ENCODE measurements at regions not wholly inside any gene's neighbourhood (a gene's known extent, or its start where the extent isn't known, plus 50 kb on each side); places are given as distances from the start of the nearest gene placed in this dataset.
"Not testable (repeated sequence)": the region's sequence is repeated elsewhere in the genome, so short reads cannot be mapped to it uniquely, and the experiment has no call there.

- H3K4me1 ChIP-seq: no peaks in the 10 kb centered on the region
- no peaks in the 10 kb centered on the region for H3K27me3 ChIP-seq
- no peaks in the 10 kb centered on the region for H3K36me3 ChIP-seq
- TF ChIP-seq, protein P1, sequence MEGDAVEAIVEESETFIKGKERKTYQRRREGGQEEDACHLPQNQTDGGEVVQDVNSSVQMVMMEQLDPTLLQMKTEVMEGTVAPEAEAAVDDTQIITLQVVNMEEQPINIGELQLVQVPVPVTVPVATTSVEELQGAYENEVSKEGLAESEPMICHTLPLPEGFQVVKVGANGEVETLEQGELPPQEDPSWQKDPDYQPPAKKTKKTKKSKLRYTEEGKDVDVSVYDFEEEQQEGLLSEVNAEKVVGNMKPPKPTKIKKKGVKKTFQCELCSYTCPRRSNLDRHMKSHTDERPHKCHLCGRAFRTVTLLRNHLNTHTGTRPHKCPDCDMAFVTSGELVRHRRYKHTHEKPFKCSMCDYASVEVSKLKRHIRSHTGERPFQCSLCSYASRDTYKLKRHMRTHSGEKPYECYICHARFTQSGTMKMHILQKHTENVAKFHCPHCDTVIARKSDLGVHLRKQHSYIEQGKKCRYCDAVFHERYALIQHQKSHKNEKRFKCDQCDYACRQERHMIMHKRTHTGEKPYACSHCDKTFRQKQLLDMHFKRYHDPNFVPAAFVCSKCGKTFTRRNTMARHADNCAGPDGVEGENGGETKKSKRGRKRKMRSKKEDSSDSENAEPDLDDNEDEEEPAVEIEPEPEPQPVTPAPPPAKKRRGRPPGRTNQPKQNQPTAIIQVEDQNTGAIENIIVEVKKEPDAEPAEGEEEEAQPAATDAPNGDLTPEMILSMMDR (IDR thresholded peaks at IDR 0.05; ENCODE audit: low read depth, low read length): no peak
- no peaks in the 10 kb centered on the region; the same call in 1 of the 2 replicates for H3K9me3 ChIP-seq
- H3K4me3 ChIP-seq (ENCODE audit: low read depth, low read length): no peak overlapping the region
- DNase-seq: no peak
Observed at GRCh38 chr20:60785785-60786184, 466.3 kb upstream of the CDH4 start.

GRCh38 chr20:60786686-60787217 lies 465.3 kb upstream of the CDH4 start:
- H3K9me3 ChIP-seq: no peaks in the 10 kb centered on the region; the same call in 1 of the 2 replicates
- TF ChIP-seq, protein P1 (IDR thresholded peaks at IDR 0.05; ENCODE audit: low read depth, low read length): no peak
- no peaks in the 10 kb centered on the region for H3K27me3 ChIP-seq
- no peak for DNase-seq
- no peak overlapping the region for H3K4me3 ChIP-seq (ENCODE audit: low read depth, low read length)
- no peaks in the 10 kb centered on the region for H3K36me3 ChIP-seq
- no peaks in the 10 kb centered on the region for H3K4me1 ChIP-seq

DNA sequence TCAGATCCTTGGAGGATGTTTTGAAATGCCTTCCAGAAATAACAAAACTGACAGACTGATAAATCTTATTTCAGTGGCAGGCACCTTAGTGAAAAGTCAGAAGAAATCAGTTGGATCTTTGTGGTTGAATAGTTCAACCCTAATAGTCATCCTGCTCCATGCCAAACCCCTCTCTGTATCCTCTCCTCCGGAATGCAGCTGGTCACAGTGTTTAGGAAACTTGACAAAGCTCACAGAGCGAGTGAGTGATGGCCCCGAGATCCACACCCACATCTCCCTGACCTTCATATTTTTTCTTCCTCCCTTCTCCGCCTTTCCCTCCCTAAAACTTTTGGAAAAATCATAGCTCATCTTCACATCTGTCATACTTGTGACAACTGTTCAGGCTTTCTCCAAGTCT lies 464.8 kb upstream of the CDH4 start:
- DNase-seq: no peak
- Histone ChIP-seq H3K4me3 (ENCODE audit: low read depth, low read length) (no peak overlapping the region), H3K9me3 (no peaks in the 10 kb centered on the region; the same call in 1 of the 2 replicates), H3K36me3 (no peaks in the 10 kb centered on the region), H3K27me3 (no peaks in the 10 kb centered on the region), H3K4me1 (no peaks in the 10 kb centered on the region)
- TF ChIP-seq, protein P1 (IDR thresholded peaks at IDR 0.05; ENCODE audit: low read depth, low read length): no peak

DNA sequence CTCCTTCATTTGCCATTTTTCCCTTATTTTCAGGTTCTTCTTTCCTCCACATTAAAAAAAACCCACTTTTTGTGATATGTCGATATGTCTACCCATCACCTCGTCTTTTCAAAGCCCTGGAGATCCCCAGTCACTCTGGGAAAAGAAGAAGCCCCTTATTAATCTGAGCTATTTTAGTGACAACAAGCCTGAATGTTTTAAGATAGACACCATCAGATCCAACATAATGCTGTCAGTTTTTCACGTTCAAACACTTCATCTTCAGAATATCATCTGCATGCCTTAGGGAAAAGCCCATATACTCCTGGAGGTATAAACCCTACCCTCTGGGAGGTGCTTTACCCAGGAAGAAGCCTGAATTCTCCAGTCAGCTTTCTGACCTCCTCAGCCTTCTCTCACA lies 464.0 kb upstream of the CDH4 start:
- TF ChIP-seq, protein P1 (IDR thresholded peaks at IDR 0.05; ENCODE audit: low read depth, low read length): no peak
- H3K36me3 ChIP-seq: no peaks in the 10 kb centered on the region
- DNase-seq: no peak

GRCh38 chr20:60789399-60789798 lies 462.7 kb upstream of the CDH4 start:
- TF ChIP-seq, protein P1 (IDR thresholded peaks at IDR 0.05; ENCODE audit: low read depth, low read length): no peak
- Histone ChIP-seq H3K9me3 (no peaks in the 10 kb centered on the region; the same call in 1 of the 2 replicates), H3K4me3 (ENCODE audit: low read depth, low read length) (no peak overlapping the region), H3K4me1 (no peaks in the 10 kb centered on the region), H3K36me3 (no peaks in the 10 kb centered on the region), H3K27me3 (no peaks in the 10 kb centered on the region)
- DNase-seq: no peak

More for the DNA sequence above, 464.0 kb upstream of the CDH4 start:
- H3K27me3 ChIP-seq: no peaks in the 10 kb centered on the region
- H3K4me1 ChIP-seq: no peaks in the 10 kb centered on the region
- H3K4me3 ChIP-seq (ENCODE audit: low read depth, low read length): no peak overlapping the region
- no peaks in the 10 kb centered on the region; the same call in 1 of the 2 replicates for H3K9me3 ChIP-seq

- H3K4me1 ChIP-seq; H3K9me3 ChIP-seq; DNase-seq; H3K4me3 ChIP-seq (ENCODE audit: low read depth, low read length); H3K36me3 ChIP-seq; H3K27me3 ChIP-seq: not testable (repeated sequence)
Observed at GRCh38 chr20:60790339-60790738, 461.7 kb upstream of the CDH4 start.
